OCI-LY3 (cell line): ENCODE measurements at regions not wholly inside any gene's neighbourhood (a gene's known extent, or its start where the extent isn't known, plus 50 kb on each side); places are given as distances from the start of the nearest gene placed in this dataset.

Experiments
- H2AFZ ChIP-seq: fragments of 200-600, 300-600 bp; shearing (Covaris generic); 2 replicates; pipeline ENCODE4 v1.6.0; 2014; ENCODE audit warnings: antibody characterized with exemption, low read depth, low read length
- H3K27ac ChIP-seq: fragments of 200-600, 300-600 bp; sonication (generic); 2 replicates; pipeline ENCODE4 v1.5.1; 2014; ENCODE audit warnings: mild to moderate bottlenecking, low read length, moderate library complexity, mixed read lengths
- H3K27me3 ChIP-seq: fragments of 200-600, 300-600 bp; sonication (generic); 2 replicates; pipeline ENCODE4 v1.6.1; 2014; ENCODE audit warnings: low read depth, low read length, mixed read lengths
- H3K36me3 ChIP-seq: fragments of 200-600, 300-600 bp; sonication (generic); replicated peaks from 2 replicates; pipeline ENCODE3; 2014; ENCODE audit warnings: low read depth, low read length, mixed read lengths
- H3K4me1 ChIP-seq: fragments of 300-600, 200-600 bp; sonication (generic); 2 replicates; pipeline ENCODE4 v1.6.1; 2014; ENCODE audit warnings: low read length, mixed read lengths
- H3K4me2 ChIP-seq: fragments of 200-600, 300-600 bp; sonication (generic); 2 replicates; pipeline ENCODE4 v1.6.1; 2014; ENCODE audit warnings: low read length, mixed read lengths
- H3K4me3 ChIP-seq: fragments of 300-600, 200-600 bp; sonication (generic); 2 replicates; pipeline ENCODE4 v1.5.1; 2014; ENCODE audit warnings: antibody characterized with exemption, mild to moderate bottlenecking, low read length, moderate library complexity
- H3K79me2 ChIP-seq: fragments of 300-600, 200-600 bp; shearing (Covaris generic); 2 replicates; pipeline ENCODE4 v1.6.1; 2014; ENCODE audit warnings: mild to moderate bottlenecking, low read length, mixed read lengths
- H3K9ac ChIP-seq: fragments of 300-600, 200-600 bp; shearing (Covaris generic); 2 replicates; pipeline ENCODE4 v1.6.0; 2014; ENCODE audit warnings: mild to moderate bottlenecking, low read length, moderate library complexity
- H3K9me3 ChIP-seq: fragments of 200-600, 300-600 bp; shearing (Covaris generic); 2 replicates; pipeline ENCODE4 v1.6.1; 2014; ENCODE audit warnings: low read length, mixed read lengths; ENCODE audit not compliant: insufficient read depth
- H4K20me1 ChIP-seq: fragments of 200-600, 300-600 bp; sonication (generic); 2 replicates; pipeline ENCODE4 v1.6.1; 2016; ENCODE audit warnings: low read length, mixed read lengths; ENCODE audit not compliant: insufficient read depth
- CTCF ChIP-seq: fragments of 200-600, 300-600 bp; sonication (generic); IDR thresholded peaks from 2 replicates; pipeline ENCODE4 v1.5.1; 2014; ENCODE audit warnings: antibody characterized with exemption, low read length, low read depth
- EZH2phosphoT487 ChIP-seq: fragments of 200-600 bp; shearing (Covaris generic); IDR thresholded peaks from 2 replicates; pipeline ENCODE4 v1.6.1; 2018; ENCODE audit warnings: antibody characterized with exemption, mixed run types, low read depth

GRCh38 chr3:178483704-178484103, 52.5 kb upstream of the KCNMB2 start:
- Histone ChIP-seq H2AFZ (no peak overlapping the region), H3K27me3 (0 out of 2 replicates have a peak, but pooled peaks cover 4% of the 10 kb centered on the region), H3K9me3 (no peaks in the 10 kb centered on the region), H3K79me2 (no peaks in the 10 kb centered on the region), H3K36me3 (no peaks in the 10 kb centered on the region), H3K4me3 (no peak overlapping the region), H4K20me1 (no peaks in the 10 kb centered on the region), H3K27ac (no peak overlapping the region), H3K4me2 (no peak overlapping the region), H3K9ac (no peak overlapping the region), H3K4me1 (0 out of 2 replicates have a peak, but pooled peaks cover 3% of the 10 kb centered on the region)
- no peak for TF ChIP-seq CTCF
- no peak for TF ChIP-seq EZH2phosphoT487

GRCh38 chr3:178485756-178486155, 50.5 kb upstream of the KCNMB2 start:
- H3K9me3 ChIP-seq, result no peaks in the 10 kb centered on the region
- 0 out of 2 replicates have a peak, but pooled peaks cover 4% of the 10 kb centered on the region for H3K27me3 ChIP-seq
- 0 out of 2 replicates have a peak, but pooled peaks cover under 1% of the 10 kb centered on the region for H3K4me1 ChIP-seq
- no peak overlapping the region for H3K27ac ChIP-seq
- H3K9ac ChIP-seq, result no peak overlapping the region
- H3K4me3 ChIP-seq, result no peak overlapping the region
- TF ChIP-seq EZH2phosphoT487 (no peak), CTCF (no peak)
- H4K20me1 ChIP-seq, result no peaks in the 10 kb centered on the region
- H3K36me3 ChIP-seq, result no peaks in the 10 kb centered on the region
- no peak overlapping the region for H3K4me2 ChIP-seq
- no peak overlapping the region for H2AFZ ChIP-seq
- no peaks in the 10 kb centered on the region for H3K79me2 ChIP-seq
